Fibroblast of the aortic adventitia (primary cell): ENCODE measurements at regions not wholly inside any gene's neighbourhood (a gene's known extent, or its start where the extent isn't known, plus 50 kb on each side); places are given as distances from the start of the nearest gene placed in this dataset.

Experiments
- DNase-seq: peaks from one replicate; pipeline ENCODE4 v3.0.0-alpha.2; 2010; ENCODE audit warnings: low read depth
- H3K4me3 ChIP-seq: 2 replicates; pipeline ENCODE4 v1.5.1; 2011; ENCODE audit warnings: low read depth, mild to moderate bottlenecking, control low read depth, low read length, moderate library complexity
- TF ChIP-seq, protein P1 (sequence below): IDR thresholded peaks from 2 replicates; pipeline ENCODE4 v1.5.1; 2011; ENCODE audit warnings: mild to moderate bottlenecking, low read length, control low read depth, inconsistent platforms; ENCODE audit not compliant: insufficient read depth

DNA sequence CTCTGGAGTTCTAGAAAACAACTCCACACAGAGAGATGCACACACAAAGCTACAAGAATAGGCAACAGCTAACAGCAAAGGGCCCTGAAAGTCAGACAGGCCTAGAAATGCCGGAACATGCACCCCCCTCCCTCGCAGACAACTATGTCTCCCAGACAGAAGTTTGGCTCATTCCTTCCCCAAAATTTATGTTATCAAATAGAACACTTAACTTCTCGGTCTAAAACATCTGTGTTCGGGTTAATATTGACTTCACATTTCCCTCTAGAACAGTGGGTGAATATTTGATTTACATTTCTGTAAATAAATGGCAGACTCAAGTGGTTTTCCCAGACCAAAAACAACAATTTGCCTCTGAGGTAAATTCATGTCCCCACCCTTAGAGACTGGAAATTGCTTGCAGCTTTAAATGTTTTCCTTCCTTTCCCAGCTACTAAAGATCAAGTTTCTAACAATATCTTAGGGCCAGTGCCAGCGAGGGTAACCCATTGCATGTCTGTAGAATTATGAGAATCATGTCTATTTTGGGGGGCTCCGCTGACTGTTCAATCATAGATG, 92.5 kb upstream of the INHBA start:
- TF ChIP-seq, protein P1, sequence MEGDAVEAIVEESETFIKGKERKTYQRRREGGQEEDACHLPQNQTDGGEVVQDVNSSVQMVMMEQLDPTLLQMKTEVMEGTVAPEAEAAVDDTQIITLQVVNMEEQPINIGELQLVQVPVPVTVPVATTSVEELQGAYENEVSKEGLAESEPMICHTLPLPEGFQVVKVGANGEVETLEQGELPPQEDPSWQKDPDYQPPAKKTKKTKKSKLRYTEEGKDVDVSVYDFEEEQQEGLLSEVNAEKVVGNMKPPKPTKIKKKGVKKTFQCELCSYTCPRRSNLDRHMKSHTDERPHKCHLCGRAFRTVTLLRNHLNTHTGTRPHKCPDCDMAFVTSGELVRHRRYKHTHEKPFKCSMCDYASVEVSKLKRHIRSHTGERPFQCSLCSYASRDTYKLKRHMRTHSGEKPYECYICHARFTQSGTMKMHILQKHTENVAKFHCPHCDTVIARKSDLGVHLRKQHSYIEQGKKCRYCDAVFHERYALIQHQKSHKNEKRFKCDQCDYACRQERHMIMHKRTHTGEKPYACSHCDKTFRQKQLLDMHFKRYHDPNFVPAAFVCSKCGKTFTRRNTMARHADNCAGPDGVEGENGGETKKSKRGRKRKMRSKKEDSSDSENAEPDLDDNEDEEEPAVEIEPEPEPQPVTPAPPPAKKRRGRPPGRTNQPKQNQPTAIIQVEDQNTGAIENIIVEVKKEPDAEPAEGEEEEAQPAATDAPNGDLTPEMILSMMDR: no peak
- DNase-seq: no peak
- H3K4me3 ChIP-seq: no peak overlapping the region

DNA sequence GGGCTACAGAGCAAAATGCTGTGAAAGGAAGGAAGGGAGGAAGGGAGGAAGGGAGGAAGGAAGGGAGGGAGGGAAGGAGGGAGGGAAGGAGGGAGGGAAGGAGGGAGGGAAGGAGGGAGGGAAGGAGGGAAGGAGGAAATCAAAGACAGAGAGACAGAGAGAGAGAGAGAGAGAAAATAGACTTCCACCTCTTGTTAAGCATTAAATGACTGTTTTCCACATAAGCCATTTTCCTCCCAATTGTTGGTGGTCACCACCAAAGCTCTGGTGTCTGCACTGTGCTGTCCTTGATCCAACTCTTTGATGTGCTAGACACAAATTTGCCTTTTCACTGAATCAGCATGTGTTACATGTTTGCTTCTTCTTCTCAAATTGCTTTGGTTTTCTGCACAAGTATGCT, 90.7 kb upstream of the INHBA start:
- TF ChIP-seq, protein P1: no peak
- no peak overlapping the region for H3K4me3 ChIP-seq
- DNase-seq: no peak

DNA sequence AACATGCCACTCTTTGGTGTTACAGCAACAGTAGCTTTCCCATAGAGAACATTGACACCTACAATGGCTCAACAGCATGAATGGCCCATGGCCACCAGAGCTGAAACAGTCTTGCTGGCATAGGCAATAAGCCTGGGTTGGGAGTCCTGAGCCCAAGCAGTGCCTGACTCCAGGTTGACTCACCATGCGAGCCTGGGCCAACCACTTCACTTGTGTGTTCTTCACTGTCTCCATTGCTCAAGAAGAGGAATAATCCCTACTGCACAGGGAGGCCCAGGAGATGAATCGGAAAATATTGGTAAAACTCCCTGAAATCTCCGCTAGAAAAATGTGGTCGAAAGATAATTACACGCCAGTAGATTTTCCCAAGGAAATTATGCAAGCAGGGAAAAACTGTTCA, 89.2 kb upstream of the INHBA start:
- peak; percentile 58 for DNase-seq
- TF ChIP-seq, protein P1: no peak
- H3K4me3 ChIP-seq: no peak overlapping the region

DNA sequence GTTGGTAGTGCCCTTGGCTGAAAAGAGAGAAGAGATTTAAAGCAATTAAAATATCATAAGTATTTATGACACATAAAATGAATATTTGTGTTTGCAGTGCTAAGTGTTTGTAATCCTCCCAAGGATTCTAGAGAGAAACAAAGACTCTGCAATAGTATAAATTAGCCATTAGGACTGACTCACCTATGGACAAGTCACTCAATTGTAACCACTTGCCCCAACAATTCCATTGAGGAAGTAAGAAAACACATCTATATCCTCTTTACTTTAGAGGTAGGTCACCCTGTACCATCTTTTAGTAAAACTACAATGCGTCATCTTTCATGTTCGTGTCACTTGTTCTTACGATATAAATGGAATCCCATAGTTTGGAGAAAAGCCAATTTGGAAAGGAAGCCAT, 85.7 kb upstream of the INHBA start:
- no peak for DNase-seq
- H3K4me3 ChIP-seq: no peak overlapping the region
- TF ChIP-seq, protein P1: no peak

DNA sequence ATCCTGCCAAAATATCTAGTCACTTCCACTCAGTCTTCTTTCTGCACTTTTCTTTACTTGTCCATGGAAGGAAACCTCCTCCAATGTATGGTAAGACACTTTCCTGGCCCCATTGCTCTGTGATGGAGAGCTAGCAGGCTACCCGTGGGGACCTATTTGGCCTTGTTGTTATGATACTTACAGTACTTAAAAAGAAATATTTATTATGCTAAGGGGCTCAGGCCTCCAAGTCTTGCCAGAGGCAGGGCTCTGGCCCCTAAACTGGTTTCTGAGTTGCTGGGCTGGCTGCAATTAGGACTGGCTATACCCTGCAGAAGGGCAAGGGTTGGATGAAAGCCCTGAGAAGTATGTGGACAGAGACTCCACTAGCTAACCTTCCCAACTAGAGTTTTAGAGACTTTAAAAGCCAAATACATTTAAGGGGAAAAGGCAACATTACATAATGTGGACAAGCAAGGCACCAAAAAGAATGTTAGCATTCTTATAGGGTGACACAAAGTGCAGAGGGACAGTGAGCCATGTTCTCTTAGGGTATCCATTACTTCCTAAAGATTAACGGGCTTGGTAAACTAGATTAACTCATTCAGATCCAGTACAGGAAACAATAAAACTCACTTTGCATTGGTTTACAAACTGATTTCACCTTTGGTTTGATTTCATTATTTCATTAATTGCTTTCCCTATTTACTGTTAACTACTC, 84.9 kb upstream of the INHBA start:
- TF ChIP-seq, protein P1: no peak

DNA sequence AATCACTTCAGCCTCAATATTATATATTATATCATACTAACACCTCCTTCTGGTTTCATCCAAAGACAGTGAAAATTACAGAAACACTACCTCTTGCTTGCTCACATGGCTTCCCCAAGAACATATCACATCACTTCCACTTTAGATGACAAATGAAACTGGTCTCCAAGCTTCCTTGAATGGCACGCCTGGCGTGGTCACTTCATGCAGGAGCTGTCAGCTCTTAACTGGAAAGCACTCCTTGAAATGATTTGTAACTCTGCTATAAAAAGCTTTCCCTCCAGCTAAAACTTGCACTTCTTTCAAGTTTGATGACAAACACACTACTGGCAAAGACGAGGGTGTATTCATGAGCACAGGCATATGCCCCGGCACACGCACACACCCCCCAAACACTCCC, 84.1 kb upstream of the INHBA start:
- TF ChIP-seq, protein P1: no peak
- DNase-seq: no peak
- H3K4me3 ChIP-seq: no peak overlapping the region

More for the DNA sequence above, 84.9 kb upstream of the INHBA start:
- no peak for DNase-seq
- no peak overlapping the region for H3K4me3 ChIP-seq
